Large intestine (tissue), 3 donors: ENCODE measurements at regions not wholly inside any gene's neighbourhood (a gene's known extent, or its start where the extent isn't known, plus 50 kb on each side); places are given as distances from the start of the nearest gene placed in this dataset.

Experiments used
- DNase-seq, 2 donors: peaks; one replicate each; pipeline versions ENCODE4 v3.0.0 to v3.0.0-alpha.2; 2013
- H3K27ac ChIP-seq: one replicate; pipeline ENCODE4 v1.5.1; 2013; ENCODE audit warnings: low read length
- H3K27me3 ChIP-seq: 2 replicates; pipeline ENCODE4 v1.6.1; 2013; ENCODE audit warnings: low read length; ENCODE audit not compliant: control insufficient read depth, insufficient read depth
- H3K36me3 ChIP-seq: 2 replicates; pipeline ENCODE4 v1.6.1; 2013; ENCODE audit warnings: low read length; ENCODE audit not compliant: control insufficient read depth, insufficient read depth
- H3K4me1 ChIP-seq: one replicate; pipeline ENCODE4 v1.6.1; 2013; ENCODE audit warnings: low read length; ENCODE audit not compliant: control insufficient read depth, insufficient read depth
- H3K4me3 ChIP-seq: one replicate; pipeline ENCODE4 v1.5.1; 2013; ENCODE audit warnings: low read length
- H3K9me3 ChIP-seq: one replicate; pipeline ENCODE4 v1.6.1; 2013; ENCODE audit warnings: mild to moderate bottlenecking, low read depth, low read length, moderate library complexity; ENCODE audit not compliant: control insufficient read depth
- WGBS: methylation state at CpG from one replicate; pipeline ENCODE4 v1.1.5; 2013; ENCODE audit warnings: low lambda C conversion rate; ENCODE audit not compliant: insufficient coverage; 5-methylcytosine and 5-hydroxymethylcytosine counted together

GRCh38 chr4:18082236-18082635 lies 60.7 kb upstream of the LCORL start:
- Histone ChIP-seq H3K36me3 (no peaks in the 10 kb centered on the region), H3K27me3 (no peaks in the 10 kb centered on the region), H3K9me3 (no peaks in the 10 kb centered on the region), H3K4me3 (no peak overlapping the region), H3K4me1 (peaks cover 3% of the 10 kb centered on the region), H3K27ac (no peak overlapping the region)
- DNase-seq: no peak

GRCh38 chr4:18081708-18082107 lies 60.2 kb upstream of the LCORL start:
- no peak for DNase-seq
- no peak overlapping the region for H3K4me3 ChIP-seq
- H3K36me3 ChIP-seq: no peaks in the 10 kb centered on the region
- no peaks in the 10 kb centered on the region for H3K9me3 ChIP-seq
- H3K27me3 ChIP-seq: no peaks in the 10 kb centered on the region
- no peak overlapping the region for H3K27ac ChIP-seq
- peaks cover 3% of the 10 kb centered on the region for H3K4me1 ChIP-seq
- no CpG with 5 or more reads among the region's 3 CpGs for WGBS

- H3K4me1 ChIP-seq: peaks cover 3% of the 10 kb centered on the region
- H3K27me3 ChIP-seq: no peaks in the 10 kb centered on the region
- no peak overlapping the region for H3K27ac ChIP-seq
- no peak overlapping the region for H3K4me3 ChIP-seq
- no peaks in the 10 kb centered on the region for H3K36me3 ChIP-seq
- WGBS: 88% methylated on average over 2 of the region's 5 CpGs
- peak in 1 of 2 donors; percentile 13 for DNase-seq
- no peaks in the 10 kb centered on the region for H3K9me3 ChIP-seq
Measured at GRCh38 chr4:18077808-18078207, 56.3 kb upstream of the LCORL start.

GRCh38 chr4:18075823-18076433 lies 54.4 kb upstream of the LCORL start:
- H3K36me3 ChIP-seq: no peaks in the 10 kb centered on the region
- no peak overlapping the region for H3K27ac ChIP-seq
- H3K27me3 ChIP-seq: no peaks in the 10 kb centered on the region
- H3K4me3 ChIP-seq: no peak overlapping the region
- no peak for DNase-seq
- H3K9me3 ChIP-seq: no peaks in the 10 kb centered on the region
- WGBS: no CpG with 5 or more reads among the region's 8 CpGs
- no peaks in the 10 kb centered on the region for H3K4me1 ChIP-seq

GRCh38 chr4:18071894-18072293 lies 50.3 kb upstream of the LCORL start:
- Histone ChIP-seq H3K4me3 (no peak overlapping the region), H3K27ac (no peak overlapping the region), H3K9me3 (no peaks in the 10 kb centered on the region), H3K36me3 (no peaks in the 10 kb centered on the region), H3K4me1 (no peaks in the 10 kb centered on the region), H3K27me3 (no peaks in the 10 kb centered on the region)
- DNase-seq: no peak
